SK-N-SH (cell line): ENCODE measurements at regions not wholly inside any gene's neighbourhood (a gene's known extent, or its start where the extent isn't known, plus 50 kb on each side); places are given as distances from the start of the nearest gene placed in this dataset.

ENCODE experiments used
- CTCF ChIA-PET: fragments of 300-600, 350-600 bp; formaldehyde crosslinking; extraction: SDS; loops from one replicate; lab custom pipeline; 2021; lab: Yijun Ruan, JAX
- POLR2A ChIA-PET: fragments of 350-600 bp; sonication (Branson Sonifier 250); formaldehyde crosslinking; extraction: SDS; loops from one replicate; lab custom pipeline; 2020; ENCODE audit warnings: antibody characterized with exemption, inconsistent platforms; lab: Yijun Ruan, JAX
- DNase-seq: peaks from one replicate; pipeline ENCODE4 v3.0.0; 2012
- H2AFZ ChIP-seq: fragments of 200-600 bp; sonication (generic); 2 replicates; pipeline ENCODE4 v1.8.1; 2016; ENCODE audit warnings: antibody characterized with exemption, mild to moderate bottlenecking, low read depth
- H3F3A ChIP-seq: fragments of 200-600 bp; sonication (generic); replicated peaks from 2 replicates; pipeline ENCODE3; 2016; ENCODE audit warnings: antibody characterized with exemption, mild to moderate bottlenecking; ENCODE audit not compliant: insufficient read depth
- H3K27ac ChIP-seq, 2 experiments: fragments of 200-500 bp in 1 of 2; fragments of 200-600 bp in 1 of 2; sonication (Bioruptor generic) in 1 of 2; sonication (generic), shearing (Covaris generic) in 1 of 2; 2 replicates each; pipeline versions ENCODE4 v1.5.1 to v1.6.1; 2014 to 2016; ENCODE audit warnings: low read depth in 2 of 2, inconsistent platforms in 1 of 2, low read length in 1 of 2, mild to moderate bottlenecking in 1 of 2, mixed read lengths in 1 of 2
- H3K27me3 ChIP-seq: fragments of 200-600 bp; sonication (generic), shearing (Covaris generic); 2 replicates; pipeline ENCODE4 v1.6.1; 2016; ENCODE audit warnings: mixed run types; ENCODE audit not compliant: insufficient read depth
- H3K36me3 ChIP-seq, 2 experiments: fragments of 200-500 bp in 1 of 2; fragments of 200-600 bp in 1 of 2; sonication (Bioruptor generic) in 1 of 2; sonication (generic) in 1 of 2; replicated peaks in 1 of 2; 2 replicates each; pipeline versions ENCODE3 to v1.5.1; 2014 to 2016; ENCODE audit warnings: low read length in 1 of 2, mild to moderate bottlenecking in 1 of 2; ENCODE audit not compliant: insufficient read depth in 2 of 2, control insufficient read depth in 1 of 2
- H3K4me1 ChIP-seq, 2 experiments: fragments of 200-500 bp in 1 of 2; fragments of 200-600 bp in 1 of 2; sonication (Bioruptor generic) in 1 of 2; sonication (generic), shearing (Covaris generic) in 1 of 2; 2 replicates each; pipeline versions ENCODE4 v1.5.1 to v1.6.1; 2014 to 2016; ENCODE audit warnings: low read depth in 1 of 2, low read length in 1 of 2, mixed run types in 1 of 2; ENCODE audit not compliant: insufficient read depth in 2 of 2, control insufficient read depth in 1 of 2
- H3K4me2 ChIP-seq: fragments of 200-600 bp; sonication (generic), shearing (Covaris generic); 2 replicates; pipeline ENCODE4 v1.6.1; 2017; ENCODE audit warnings: mixed run types
- H3K4me3 ChIP-seq, 2 experiments: fragments of 200-500 bp in 1 of 2; fragments of 200-600 bp in 1 of 2; sonication (Bioruptor generic) in 1 of 2; sonication (generic), shearing (Covaris generic) in 1 of 2; 2 replicates each; pipeline versions ENCODE4 v1.5.1 to v1.8.1; 2014 to 2016; ENCODE audit warnings: low read depth in 2 of 2, inconsistent platforms in 1 of 2, low read length in 1 of 2, mild to moderate bottlenecking in 1 of 2, mixed read lengths in 1 of 2, moderate library complexity in 1 of 2
- H3K79me2 ChIP-seq: fragments of 200-600 bp; sonication (generic); 2 replicates; pipeline ENCODE4 v1.8.1; 2017; ENCODE audit warnings: mild to moderate bottlenecking; ENCODE audit not compliant: insufficient read depth
- H3K9ac ChIP-seq: fragments of 200-600 bp; sonication (generic); 2 replicates; pipeline ENCODE4 v1.6.1; 2017; ENCODE audit warnings: mixed run types
- H3K9me2 ChIP-seq: fragments of 200-600 bp; sonication (generic); 2 replicates; pipeline ENCODE4 v1.6.1; 2017; ENCODE audit warnings: mixed run types
- H3K9me3 ChIP-seq: fragments of 200-600 bp; sonication (generic); 2 replicates; pipeline ENCODE4 v1.6.1; 2017; ENCODE audit warnings: mixed run types, mild to moderate bottlenecking, moderate library complexity
- H4K20me1 ChIP-seq: fragments of 200-600 bp; sonication (generic); 2 replicates; pipeline ENCODE4 v1.6.1; 2017; ENCODE audit warnings: mild to moderate bottlenecking, mixed run types; ENCODE audit not compliant: insufficient read depth
- CHD2 ChIP-seq: fragments of 150-350 bp; IDR thresholded peaks from 2 replicates; pipeline ENCODE4 v1.6.1; 2018; ENCODE audit warnings: low read length; ENCODE audit not compliant: partially characterized antibody
- ELF1 ChIP-seq: IDR thresholded peaks from 2 replicates; pipeline ENCODE4 v1.4.0; 2012
- FOSL2 ChIP-seq: IDR thresholded peaks from 2 replicates; pipeline ENCODE4 v1.4.0; 2012; ENCODE audit warnings: low read depth, mild to moderate bottlenecking, moderate library complexity, borderline replicate concordance
- FOXJ3 ChIP-seq: sonication (generic); formaldehyde crosslinking; IDR thresholded peaks from 2 replicates; pipeline ENCODE4 v1.5.1; 2020; ENCODE audit warnings: mild to moderate bottlenecking, missing genetic modification reagents
- GABPA ChIP-seq: IDR thresholded peaks from 2 replicates; pipeline ENCODE4 v1.4.0; 2012; ENCODE audit warnings: low read depth, mild to moderate bottlenecking
- GATA2 ChIP-seq: sonication (generic); formaldehyde crosslinking; IDR thresholded peaks from 2 replicates; pipeline ENCODE4 v1.5.0; 2020; ENCODE audit warnings: mild to moderate bottlenecking, missing genetic modification reagents
- NFIC ChIP-seq: IDR thresholded peaks from 2 replicates; pipeline ENCODE4 v1.4.0; 2012; ENCODE audit warnings: borderline replicate concordance
- NRF1 ChIP-seq: IDR thresholded peaks from 2 replicates; pipeline ENCODE4 v1.6.1; 2012; ENCODE audit warnings: low read depth, mild to moderate bottlenecking, low read length
- RAD21 ChIP-seq: IDR thresholded peaks from 2 replicates; pipeline ENCODE4 v1.6.1; 2012; ENCODE audit warnings: mild to moderate bottlenecking, low read length
- RCOR1 ChIP-seq: fragments of 150-350 bp; IDR thresholded peaks from 2 replicates; pipeline ENCODE4 v1.6.1; 2017; ENCODE audit warnings: antibody characterized with exemption, low read length
- RFX5 ChIP-seq: IDR thresholded peaks from 2 replicates; pipeline ENCODE4 v1.6.1; 2012; ENCODE audit warnings: mild to moderate bottlenecking, improper control_type of control experiment, low read length
- RXRA ChIP-seq: IDR thresholded peaks from 2 replicates; pipeline ENCODE4 v1.4.0; 2012; ENCODE audit warnings: low read depth, mild to moderate bottlenecking, borderline replicate concordance
- SIN3A ChIP-seq: IDR thresholded peaks from 2 replicates; pipeline ENCODE4 v1.6.1; 2012; ENCODE audit warnings: low read depth, mild to moderate bottlenecking, low read length, moderate library complexity, borderline replicate concordance
- TAF1 ChIP-seq: IDR thresholded peaks from 2 replicates; pipeline ENCODE4 v1.6.1; 2012; ENCODE audit warnings: low read depth, mild to moderate bottlenecking, low read length, moderate library complexity, borderline replicate concordance
- TCF12 ChIP-seq: IDR thresholded peaks from 2 replicates; pipeline ENCODE4 v1.4.0; 2012
- TEAD4 ChIP-seq: IDR thresholded peaks from 2 replicates; pipeline ENCODE4 v1.4.0; 2012; ENCODE audit warnings: mild to moderate bottlenecking, borderline replicate concordance; ENCODE audit not compliant: insufficient read depth
- YY1 ChIP-seq: IDR thresholded peaks from 2 replicates; pipeline ENCODE4 v1.4.0; 2012; ENCODE audit warnings: low read depth, mild to moderate bottlenecking
- WGBS: methylation state at CpG from one replicate; pipeline ENCODE4 v1.1.6; 2017; ENCODE audit warnings: low lambda C conversion rate; 5-methylcytosine and 5-hydroxymethylcytosine counted together
- TF ChIP-seq, protein P1 (sequence below): fragments of 150-350 bp; IDR thresholded peaks from 2 replicates; pipeline ENCODE4 v1.6.1; 2017; ENCODE audit warnings: antibody characterized with exemption, low read length, low read depth, borderline replicate concordance
- TF ChIP-seq, protein P2 (sequence below): fragments of 200-600 bp; sonication (generic); IDR thresholded peaks from 2 replicates; pipeline ENCODE4 v1.6.1; 2017; ENCODE audit warnings: antibody characterized with exemption, mild to moderate bottlenecking, moderate library complexity
- TF ChIP-seq, protein P3 (sequence below): IDR thresholded peaks from 2 replicates; pipeline ENCODE4 v1.4.0; 2012; ENCODE audit warnings: low read depth, borderline replicate concordance
- TF ChIP-seq, protein P4 (sequence below): IDR thresholded peaks from 2 replicates; pipeline ENCODE4 v1.4.0; 2012; ENCODE audit warnings: low read depth, borderline replicate concordance

DNA sequence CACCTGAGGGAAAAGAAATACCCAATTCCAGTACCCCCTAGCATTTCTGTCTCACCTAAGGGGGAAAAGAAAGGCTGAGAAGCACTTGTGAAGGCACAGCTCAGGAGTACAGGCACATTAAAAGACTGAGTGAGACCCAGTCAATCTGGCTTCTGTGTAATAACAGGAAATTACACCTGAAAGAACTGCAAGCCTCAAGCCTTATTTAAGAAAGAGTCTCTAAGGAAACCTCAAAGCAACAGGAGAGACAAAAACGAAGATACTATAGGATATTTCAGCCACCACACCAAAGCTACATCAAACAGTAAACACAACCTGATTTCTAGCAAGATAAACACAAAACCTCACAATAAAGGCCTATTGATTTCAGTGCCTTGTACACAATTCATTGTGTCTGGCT is 69.6 kb upstream of the CDK1 start:
- no peak for DNase-seq
- H4K20me1 ChIP-seq = no peaks in the 10 kb centered on the region
- H3K27ac ChIP-seq = no peak overlapping the region
- H3F3A ChIP-seq = peaks cover under 1% of the 10 kb centered on the region
- H3K4me3 ChIP-seq = no peak overlapping the region
- no peaks in the 10 kb centered on the region for H3K9me2 ChIP-seq
- ChIA-PET CTCF (no interaction called here), POLR2A (no interaction called here)
- TF ChIP-seq YY1 (no peak), GATA2 (CRISPR knock-in tag) (no peak), ELF1 (no peak)
- no peak overlapping the region for H2AFZ ChIP-seq
- 39% methylated on average over 1 of the region's 1 CpG for WGBS
- H3K4me2 ChIP-seq = no peak overlapping the region
- no peak overlapping the region for H3K9ac ChIP-seq
- 0 out of 2 replicates have a peak, but pooled peaks cover 10% of the 10 kb centered on the region for H3K9me3 ChIP-seq
- H3K4me1 ChIP-seq = no peaks in the 10 kb centered on the region; a peak in 1 of 4 replicates
- no peaks in the 10 kb centered on the region for H3K36me3 ChIP-seq
- no peaks in the 10 kb centered on the region for H3K79me2 ChIP-seq
- H3K27me3 ChIP-seq = no peaks in the 10 kb centered on the region

DNA sequence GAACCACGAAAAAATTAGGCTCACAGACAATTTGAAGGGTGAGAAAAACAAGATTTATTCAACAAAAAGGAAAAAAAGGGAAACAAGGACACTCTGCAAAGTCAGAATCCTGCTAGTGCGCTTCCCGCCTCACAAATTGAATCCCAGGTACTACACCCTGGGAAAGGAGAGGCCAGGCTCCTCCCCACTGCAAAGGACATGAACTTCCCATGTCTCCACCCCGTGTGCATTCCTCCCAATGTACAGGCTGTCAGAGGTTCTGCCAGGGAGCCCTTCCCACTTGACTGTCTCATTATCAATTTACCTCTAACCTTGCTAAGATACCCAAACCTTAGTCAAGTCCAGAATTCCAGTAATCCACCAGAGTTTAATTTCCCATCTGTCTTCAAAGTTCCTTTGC is 70.4 kb upstream of the CDK1 start:
- H3K27me3 ChIP-seq = no peaks in the 10 kb centered on the region
- no peak overlapping the region for H3K9ac ChIP-seq
- H3K27ac ChIP-seq = no peak overlapping the region
- POLR2A ChIA-PET = no interaction called here
- H3K4me3 ChIP-seq = no peak overlapping the region
- CTCF ChIA-PET = no interaction called here
- no peaks in the 10 kb centered on the region for H4K20me1 ChIP-seq
- DNase-seq = no peak
- H3K9me2 ChIP-seq = no peaks in the 10 kb centered on the region
- H3K9me3 ChIP-seq = 0 out of 2 replicates have a peak, but pooled peaks cover 10% of the 10 kb centered on the region
- no peak overlapping the region for H2AFZ ChIP-seq
- H3K79me2 ChIP-seq = no peaks in the 10 kb centered on the region
- no peak overlapping the region for H3K4me2 ChIP-seq
- WGBS = 53% methylated on average over 4 of the region's 4 CpGs
- TF ChIP-seq, protein P1, sequence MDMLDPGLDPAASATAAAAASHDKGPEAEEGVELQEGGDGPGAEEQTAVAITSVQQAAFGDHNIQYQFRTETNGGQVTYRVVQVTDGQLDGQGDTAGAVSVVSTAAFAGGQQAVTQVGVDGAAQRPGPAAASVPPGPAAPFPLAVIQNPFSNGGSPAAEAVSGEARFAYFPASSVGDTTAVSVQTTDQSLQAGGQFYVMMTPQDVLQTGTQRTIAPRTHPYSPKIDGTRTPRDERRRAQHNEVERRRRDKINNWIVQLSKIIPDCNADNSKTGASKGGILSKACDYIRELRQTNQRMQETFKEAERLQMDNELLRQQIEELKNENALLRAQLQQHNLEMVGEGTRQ = no peak
- no peak for TF ChIP-seq FOXJ3
- TF ChIP-seq SIN3A = no peak
- TF ChIP-seq, protein P2, sequence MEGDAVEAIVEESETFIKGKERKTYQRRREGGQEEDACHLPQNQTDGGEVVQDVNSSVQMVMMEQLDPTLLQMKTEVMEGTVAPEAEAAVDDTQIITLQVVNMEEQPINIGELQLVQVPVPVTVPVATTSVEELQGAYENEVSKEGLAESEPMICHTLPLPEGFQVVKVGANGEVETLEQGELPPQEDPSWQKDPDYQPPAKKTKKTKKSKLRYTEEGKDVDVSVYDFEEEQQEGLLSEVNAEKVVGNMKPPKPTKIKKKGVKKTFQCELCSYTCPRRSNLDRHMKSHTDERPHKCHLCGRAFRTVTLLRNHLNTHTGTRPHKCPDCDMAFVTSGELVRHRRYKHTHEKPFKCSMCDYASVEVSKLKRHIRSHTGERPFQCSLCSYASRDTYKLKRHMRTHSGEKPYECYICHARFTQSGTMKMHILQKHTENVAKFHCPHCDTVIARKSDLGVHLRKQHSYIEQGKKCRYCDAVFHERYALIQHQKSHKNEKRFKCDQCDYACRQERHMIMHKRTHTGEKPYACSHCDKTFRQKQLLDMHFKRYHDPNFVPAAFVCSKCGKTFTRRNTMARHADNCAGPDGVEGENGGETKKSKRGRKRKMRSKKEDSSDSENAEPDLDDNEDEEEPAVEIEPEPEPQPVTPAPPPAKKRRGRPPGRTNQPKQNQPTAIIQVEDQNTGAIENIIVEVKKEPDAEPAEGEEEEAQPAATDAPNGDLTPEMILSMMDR = no peak
- no peak for TF ChIP-seq RFX5
- TF ChIP-seq FOSL2 = no peak
- TF ChIP-seq CHD2 = no peak
- no peak for TF ChIP-seq RAD21
- TF ChIP-seq, protein P3, sequence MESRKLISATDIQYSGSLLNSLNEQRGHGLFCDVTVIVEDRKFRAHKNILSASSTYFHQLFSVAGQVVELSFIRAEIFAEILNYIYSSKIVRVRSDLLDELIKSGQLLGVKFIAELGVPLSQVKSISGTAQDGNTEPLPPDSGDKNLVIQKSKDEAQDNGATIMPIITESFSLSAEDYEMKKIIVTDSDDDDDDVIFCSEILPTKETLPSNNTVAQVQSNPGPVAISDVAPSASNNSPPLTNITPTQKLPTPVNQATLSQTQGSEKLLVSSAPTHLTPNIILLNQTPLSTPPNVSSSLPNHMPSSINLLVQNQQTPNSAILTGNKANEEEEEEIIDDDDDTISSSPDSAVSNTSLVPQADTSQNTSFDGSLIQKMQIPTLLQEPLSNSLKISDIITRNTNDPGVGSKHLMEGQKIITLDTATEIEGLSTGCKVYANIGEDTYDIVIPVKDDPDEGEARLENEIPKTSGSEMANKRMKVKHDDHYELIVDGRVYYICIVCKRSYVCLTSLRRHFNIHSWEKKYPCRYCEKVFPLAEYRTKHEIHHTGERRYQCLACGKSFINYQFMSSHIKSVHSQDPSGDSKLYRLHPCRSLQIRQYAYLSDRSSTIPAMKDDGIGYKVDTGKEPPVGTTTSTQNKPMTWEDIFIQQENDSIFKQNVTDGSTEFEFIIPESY = no peak
- TF ChIP-seq, protein P4, sequence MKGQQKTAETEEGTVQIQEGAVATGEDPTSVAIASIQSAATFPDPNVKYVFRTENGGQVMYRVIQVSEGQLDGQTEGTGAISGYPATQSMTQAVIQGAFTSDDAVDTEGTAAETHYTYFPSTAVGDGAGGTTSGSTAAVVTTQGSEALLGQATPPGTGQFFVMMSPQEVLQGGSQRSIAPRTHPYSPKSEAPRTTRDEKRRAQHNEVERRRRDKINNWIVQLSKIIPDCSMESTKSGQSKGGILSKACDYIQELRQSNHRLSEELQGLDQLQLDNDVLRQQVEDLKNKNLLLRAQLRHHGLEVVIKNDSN = no peak
- no peak for TF ChIP-seq ELF1
- no peak for TF ChIP-seq TAF1
- TF ChIP-seq NRF1 = no peak
- no peak for TF ChIP-seq GABPA
- no peak for TF ChIP-seq RXRA
- no peak for TF ChIP-seq NFIC
- no peak for TF ChIP-seq RCOR1
- no peak for TF ChIP-seq GATA2 (CRISPR knock-in tag)
- no peak for TF ChIP-seq TEAD4
- TF ChIP-seq TCF12 = no peak
- H3K36me3 ChIP-seq = no peaks in the 10 kb centered on the region
- no peaks in the 10 kb centered on the region; a peak in 1 of 4 replicates for H3K4me1 ChIP-seq
- no peaks in the 10 kb centered on the region for H3F3A ChIP-seq
